DMS153 (cell line): ENCODE measurements at regions not wholly inside any gene's neighbourhood (a gene's known extent, or its start where the extent isn't known, plus 50 kb on each side); places are given as distances from the start of the nearest gene placed in this dataset.

Source experiments
- DNase-seq: peaks from one replicate; lab custom pipeline; 2025; lab: John Stamatoyannopoulos, UW

DNA sequence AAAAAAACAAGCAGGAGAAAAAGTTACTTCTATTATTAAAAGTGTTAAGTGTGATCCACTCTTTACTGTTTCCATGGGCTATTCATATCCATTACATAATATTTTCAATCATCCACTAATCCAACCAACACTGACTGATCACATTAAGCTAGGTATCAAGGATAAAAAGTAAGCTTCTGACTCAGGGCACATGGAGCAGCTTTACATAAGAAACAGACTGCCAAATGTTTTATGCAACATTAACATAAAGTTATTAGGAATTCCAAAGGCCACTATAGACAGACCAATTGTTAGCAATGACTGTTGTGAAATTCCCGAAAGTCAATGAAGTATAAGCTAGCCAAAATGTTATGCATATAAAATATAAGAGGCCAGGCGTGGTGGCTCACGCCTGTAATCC, 277.6 kb downstream of the ZEB2 start:
- DNase-seq: no peak

DNA sequence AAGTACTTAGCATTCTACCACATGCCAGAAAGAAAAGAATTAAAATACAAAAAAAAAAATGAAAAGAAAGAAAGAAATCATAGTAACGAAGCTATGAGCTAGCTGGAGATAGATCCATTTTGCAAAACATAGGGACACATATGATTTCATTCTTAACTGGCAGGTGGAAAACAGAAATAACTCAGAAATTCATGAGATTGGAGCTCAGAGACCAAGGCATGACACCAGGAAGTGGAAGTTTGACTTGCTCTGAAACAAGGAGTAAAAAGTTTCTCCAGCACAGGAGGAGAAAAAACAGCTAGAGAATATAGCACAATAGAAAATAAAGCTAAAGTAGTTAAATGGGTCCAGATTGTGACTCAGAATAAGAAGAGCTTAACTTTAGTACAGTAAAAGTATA, 278.1 kb downstream of the ZEB2 start:
- no peak for DNase-seq

DNA sequence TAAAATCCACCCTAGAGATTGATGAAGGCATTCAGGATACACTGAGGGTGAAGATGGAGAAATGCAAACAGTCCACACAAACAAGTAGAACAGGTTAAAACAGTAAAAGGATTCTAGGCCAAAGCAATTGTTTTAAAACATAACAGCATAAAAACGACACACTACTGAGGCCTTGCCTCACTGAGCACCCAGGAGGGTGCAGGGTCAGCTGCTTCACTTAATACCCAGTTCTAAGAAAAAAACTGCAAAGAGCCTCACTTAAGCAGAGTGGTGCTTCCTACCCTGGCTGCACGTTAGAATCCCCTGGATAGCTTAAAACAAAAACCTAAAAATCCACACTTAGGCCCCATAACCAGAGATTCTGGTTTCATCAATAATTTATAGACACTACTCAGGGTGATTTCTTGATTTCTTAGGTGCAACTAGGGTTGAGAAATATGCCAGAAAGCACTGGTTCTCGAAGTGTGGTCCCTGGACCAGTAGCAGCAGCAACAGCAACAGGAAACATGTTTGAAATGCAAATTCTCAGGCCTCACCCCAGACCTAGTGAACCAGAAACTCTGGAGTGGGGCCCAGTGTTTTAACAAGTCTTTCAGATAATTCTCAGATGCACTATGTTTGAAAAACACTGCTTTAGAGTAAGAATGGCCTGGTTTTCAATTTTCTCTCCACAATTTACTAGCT, 279.1 kb downstream of the ZEB2 start:
- no peak for DNase-seq

DNA sequence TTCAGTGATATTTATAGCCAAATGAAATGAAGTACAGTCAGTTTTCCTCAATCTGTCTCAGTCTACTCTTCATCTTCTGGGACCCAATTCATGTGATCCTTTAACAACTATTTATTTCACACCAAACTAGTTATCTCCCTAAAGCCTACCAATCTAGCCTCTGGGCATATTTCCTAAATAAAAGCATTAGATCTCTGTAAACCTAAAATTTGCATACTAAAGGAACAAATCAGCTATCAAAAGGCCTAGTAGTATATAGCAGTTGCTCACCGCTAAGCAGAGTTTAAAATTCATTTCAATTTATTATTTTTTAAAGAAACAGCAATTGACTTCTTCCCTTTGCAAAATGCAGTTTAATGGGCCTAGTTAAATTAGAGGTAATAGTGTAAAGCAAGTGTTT, 280.2 kb downstream of the ZEB2 start:
- no peak for DNase-seq

DNA sequence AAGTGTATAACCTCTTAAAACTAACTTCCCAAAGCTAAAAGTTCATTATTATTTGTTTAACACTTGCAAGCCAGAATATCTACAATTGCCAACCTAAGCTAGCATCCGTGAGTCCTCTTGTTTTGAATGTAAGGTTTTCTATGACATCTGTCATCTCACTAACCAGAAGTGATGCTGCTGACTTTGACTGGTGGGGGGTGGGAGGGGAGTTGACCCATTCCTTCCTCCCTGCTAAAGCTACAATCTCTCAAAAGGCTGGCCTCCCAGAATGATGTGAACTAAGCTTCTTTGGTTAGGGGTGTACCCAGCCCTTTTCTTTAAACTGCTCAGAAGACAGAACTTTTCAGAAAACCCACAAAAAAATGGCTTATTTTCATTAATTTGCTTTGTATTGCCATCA, 280.6 kb downstream of the ZEB2 start:
- DNase-seq: no peak

DNA sequence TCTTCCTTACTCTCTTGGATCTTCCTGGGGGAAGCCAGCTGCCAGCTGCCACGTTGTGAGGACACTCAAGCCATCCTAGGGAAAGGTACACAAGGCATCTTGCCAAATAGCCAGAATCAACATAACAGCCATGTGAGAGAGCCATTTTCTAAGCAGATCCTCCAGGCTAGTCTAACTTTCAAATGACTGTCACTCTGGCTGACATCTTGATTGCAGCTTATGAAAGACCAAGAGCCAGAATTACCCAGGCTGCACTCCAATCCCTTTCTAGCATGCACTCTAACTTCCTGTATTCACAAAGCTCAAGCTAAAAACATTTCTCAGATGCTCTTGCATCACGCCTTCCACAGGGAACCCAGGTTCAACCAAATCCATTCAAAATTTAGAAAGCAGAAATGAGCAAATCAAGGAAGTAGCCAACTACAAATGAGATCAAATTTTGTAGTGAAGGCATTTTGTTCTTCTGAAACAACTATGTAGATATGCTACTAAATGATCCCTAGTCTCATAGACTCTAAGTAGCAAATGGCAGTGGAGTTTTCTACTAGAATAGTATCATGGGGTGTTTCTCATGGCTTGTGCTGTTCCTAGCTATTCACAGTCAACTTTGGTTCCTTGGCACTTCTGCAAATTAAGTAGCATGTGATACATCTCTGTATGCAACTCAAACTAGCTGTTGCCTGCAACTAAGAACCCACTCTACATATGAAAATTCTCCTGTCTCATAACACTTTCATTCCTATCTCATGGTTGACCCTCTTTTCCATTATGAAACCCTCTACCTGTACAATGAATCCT, 281.9 kb downstream of the ZEB2 start:
- peak; percentile 51 for DNase-seq

DNA sequence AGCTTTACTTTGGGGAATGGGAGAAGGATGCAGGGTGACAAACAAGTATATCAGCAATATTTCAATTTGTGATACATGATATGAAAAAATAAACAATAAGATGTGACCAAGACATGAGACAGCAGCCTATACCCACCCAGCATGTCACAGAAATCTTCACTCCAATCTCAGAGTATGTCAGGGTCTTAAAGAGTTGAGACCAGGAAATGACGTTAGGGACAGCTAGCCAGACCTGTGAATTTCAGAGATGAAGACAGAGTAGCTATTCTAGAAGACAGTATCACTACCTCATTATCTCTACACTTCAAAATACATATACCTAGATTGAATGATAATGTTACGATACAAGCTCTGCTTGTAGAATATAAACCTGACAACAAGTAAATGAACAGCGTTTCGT, 282.8 kb downstream of the ZEB2 start:
- DNase-seq: no peak

DNA sequence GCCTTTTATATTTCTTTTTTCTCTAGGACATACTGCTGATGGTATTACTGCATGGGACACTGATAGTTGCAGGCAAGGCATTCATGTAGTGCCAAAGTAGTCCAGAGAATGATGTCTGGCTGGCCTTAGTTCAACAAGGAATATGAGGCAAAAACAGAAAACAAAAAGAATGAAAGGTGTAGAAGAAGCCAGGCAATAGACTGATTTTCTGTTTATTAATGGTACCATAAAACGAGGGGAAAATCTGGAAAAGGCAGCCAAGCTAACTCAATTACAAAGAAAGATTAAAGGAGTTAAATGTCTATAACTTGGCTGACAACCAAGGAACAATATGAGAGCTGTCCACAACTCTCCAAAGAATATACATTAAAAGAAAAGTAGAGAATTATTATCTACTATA, 284.9 kb downstream of the ZEB2 start:
- DNase-seq: no peak

DNA sequence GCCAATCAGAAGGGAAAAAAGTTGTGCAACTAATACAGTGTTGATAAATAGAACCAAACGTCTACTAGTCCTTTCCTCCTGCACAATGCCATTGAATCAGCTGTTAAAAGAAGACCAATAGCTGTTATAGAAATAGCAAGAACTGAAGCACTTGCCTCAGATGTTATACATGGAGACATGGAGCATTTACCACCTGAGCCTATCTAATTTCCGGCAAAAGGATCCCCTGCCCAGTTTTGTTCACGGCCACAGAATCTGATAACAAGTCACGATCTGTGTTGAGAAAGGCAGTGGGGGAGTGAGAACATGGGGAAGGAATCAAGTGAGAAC, 285.4 kb downstream of the ZEB2 start:
- DNase-seq: no peak

DNA sequence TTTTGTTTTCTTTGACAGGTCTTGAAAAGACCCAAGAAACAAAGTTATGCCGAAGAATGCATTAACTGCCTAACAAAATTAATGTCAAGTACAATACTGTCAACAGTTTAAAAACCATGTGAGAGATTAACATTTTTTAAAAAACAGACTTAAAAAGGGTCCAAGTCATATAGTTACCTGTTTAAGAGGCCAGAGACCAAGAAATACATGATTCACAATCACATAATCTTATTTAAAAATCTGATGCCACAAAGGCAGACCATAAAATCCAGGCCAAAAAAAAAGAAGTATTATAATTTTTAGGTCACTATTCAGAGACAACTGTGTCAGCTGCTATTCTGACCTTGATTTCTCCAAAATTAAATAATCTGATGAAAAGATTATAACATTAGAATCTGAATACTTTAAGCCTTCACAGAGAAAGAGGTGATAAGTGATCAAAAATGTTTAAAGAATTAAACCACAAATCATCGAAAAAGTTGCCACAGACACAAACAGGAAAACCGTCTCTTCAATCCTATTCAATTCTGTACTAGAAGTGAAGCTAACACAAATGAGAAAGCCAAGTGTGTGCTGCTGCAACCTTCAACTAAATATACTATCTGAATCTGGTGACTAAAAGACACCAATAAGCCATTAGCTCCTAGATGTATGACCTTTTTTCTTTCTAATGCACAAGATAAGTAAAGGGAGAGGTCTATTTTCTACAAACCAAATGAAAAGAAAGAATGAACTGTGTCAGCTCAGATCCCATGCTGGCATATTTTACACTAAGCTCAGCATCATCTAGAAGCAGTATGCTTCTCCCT, 286.0 kb downstream of the ZEB2 start:
- no peak for DNase-seq

DNA sequence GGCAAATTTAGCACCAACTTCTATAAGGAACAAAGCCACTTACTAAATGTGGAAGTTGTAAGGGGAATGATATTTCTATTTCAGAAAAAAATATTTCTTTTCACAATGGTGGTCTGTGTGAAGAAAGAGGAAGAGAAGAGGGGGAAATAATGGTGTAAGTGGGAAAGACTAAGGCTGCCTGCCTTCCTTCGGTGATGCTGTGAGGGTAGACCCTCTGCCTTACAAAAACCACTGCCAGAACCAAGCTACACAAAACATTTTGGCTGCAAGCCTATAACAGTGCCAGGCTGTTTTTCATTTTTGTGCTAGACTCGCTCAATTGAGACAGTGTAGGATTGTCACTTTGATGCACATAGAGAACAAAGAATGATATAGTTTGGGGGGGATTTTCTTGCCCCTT, 286.6 kb downstream of the ZEB2 start:
- DNase-seq: no peak

DNA sequence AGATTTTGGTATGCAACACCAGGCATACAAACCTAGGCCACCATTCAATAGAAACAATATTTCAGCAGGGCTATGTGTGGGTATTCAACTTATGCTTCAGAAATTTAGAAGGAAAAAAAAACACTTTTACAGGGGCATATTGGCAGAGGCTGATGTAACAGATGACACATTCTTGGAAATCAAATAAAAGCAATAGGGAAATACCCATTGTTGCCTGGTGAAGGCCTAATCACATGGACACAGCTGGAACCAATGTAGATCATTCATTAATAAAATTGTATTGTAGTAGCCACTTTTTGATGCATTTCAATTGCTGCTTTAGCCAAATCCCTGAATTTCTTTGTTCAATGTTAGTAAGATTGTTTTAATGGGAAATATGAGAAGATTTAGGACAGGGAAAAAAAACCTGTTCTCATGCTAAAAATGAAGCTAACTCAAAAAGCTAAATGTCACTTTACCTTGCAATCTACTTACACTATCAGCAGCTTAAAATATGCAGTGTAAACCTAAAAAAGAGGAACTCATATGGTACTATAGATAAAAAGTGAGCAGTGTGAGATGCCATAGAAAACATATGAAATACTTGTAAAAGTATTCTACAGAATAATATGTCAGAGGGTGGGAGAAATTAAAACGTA, 289.4 kb downstream of the ZEB2 start:
- DNase-seq: no peak

DNA sequence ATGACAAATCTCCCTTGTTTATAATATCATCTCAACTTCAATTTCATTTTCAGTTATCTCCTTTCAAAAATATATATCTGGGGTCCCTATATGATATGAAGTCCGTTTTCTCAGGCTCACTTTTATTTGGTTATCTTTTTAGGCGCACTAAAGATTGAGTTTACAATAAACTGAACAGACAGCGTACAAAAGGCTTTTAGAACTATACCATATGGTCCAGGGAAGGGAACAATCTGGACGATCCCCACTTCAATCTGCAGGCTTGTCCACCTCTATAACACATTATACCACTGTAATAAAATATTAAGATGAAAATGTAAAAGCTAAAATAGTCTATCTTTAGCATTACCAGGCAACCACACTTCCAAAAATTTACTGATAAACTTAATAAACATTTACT, 289.9 kb downstream of the ZEB2 start:
- no peak for DNase-seq

DNA sequence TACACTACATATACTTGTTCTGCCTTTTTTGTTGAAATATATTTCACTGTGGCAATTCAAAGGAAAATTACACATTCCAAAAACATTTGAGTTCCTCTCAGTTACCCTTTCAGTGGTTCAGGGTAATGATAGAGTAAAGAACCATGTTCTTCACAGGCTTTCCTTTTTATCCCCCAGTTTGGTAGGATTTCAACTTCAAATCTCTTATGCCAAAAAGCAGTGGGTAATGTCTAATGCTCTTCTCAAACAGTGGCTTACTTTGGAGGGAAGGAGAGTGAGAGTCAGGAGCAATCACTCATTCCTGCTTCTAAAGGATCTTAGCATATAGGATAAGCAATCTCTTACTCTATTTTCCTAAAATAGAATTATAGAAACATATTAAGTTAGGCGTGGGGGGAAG, 290.6 kb downstream of the ZEB2 start:
- no peak for DNase-seq

DNA sequence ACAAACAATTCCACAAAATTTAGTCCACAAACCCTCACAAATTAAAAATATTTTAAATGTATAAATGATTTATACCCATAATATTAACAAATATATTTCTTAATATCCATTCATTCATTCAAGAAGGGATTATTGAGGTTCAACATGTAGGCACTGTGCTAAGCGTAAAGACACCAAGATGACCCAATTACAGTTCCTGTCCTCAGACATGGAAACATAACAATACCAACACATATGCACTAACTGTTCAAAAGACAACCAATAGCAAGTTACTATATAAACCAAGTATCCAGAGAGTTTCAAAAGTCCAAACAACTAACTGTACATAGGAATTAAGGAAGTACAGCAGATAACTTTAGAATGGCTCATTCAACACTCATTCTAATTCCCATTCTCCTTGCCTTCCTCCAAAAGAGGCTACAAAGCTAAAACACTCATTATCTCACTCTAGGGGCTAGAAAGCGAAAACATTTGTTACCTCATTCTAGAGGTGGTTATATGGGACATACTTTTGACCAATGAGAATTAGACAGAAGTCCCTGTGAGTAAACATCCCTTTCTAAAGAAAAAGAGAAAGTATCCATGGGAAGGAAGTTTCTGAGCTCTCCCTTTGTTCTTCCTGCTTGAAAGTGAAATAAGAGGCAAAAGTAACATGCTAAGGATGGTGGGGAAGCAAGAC, 292.4 kb downstream of the ZEB2 start:
- DNase-seq: no peak

DNA sequence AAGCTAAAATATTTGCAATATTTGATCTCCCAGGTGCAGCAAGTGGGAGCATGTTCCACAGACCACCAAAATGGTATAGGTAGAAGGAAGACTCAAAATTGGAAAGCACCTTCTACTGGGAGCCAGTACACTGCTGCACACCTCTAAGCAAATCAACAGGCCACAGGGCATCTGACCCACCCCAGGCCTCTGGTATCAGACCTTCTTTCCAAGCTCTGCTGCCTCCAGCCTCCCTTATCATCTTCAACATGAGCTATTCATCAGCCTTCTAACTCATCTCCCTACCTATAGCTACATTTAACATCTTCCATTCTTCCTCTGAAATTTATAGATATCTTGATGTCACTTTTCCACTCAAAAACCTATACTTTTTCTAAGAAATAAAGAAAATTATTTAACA, 294.8 kb downstream of the ZEB2 start:
- DNase-seq: no peak

DNA sequence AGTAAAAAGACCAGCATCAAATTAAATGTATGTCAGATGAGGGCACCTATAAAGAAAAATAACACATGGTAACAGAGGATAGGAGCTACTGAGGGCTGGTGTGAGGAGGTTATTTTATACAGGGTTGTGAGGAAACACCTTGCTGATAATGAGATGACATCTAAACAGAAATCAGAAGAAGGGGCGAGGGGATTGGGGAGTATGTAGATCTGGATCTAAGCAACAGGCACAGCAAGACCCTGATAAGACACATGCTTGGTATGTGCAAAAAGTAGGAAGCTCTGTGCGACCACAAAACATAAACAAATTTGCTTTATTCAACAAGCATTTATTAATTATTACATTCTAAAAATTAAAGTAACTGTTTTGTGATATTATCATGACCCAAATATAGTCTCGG, 295.4 kb downstream of the ZEB2 start:
- no peak for DNase-seq

DNA sequence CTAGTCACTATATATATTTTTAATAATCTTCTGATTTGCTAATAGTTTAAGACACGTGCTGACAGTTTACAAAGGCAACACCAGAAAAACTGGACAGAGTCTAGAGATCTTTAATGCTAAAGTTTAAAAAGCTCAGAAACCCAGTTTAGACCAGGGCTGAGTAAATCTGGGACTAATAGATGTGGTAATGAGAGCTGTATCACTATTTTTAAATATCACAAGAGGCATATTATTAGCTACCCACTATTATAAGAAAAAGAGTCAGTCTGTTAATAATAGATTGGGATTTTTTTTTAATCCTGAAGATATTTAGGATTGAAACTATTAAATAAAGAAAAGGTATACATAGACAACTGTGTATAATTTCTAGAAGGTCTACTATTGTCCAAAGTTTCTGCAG, 299.9 kb downstream of the ZEB2 start:
- no peak for DNase-seq

DNA sequence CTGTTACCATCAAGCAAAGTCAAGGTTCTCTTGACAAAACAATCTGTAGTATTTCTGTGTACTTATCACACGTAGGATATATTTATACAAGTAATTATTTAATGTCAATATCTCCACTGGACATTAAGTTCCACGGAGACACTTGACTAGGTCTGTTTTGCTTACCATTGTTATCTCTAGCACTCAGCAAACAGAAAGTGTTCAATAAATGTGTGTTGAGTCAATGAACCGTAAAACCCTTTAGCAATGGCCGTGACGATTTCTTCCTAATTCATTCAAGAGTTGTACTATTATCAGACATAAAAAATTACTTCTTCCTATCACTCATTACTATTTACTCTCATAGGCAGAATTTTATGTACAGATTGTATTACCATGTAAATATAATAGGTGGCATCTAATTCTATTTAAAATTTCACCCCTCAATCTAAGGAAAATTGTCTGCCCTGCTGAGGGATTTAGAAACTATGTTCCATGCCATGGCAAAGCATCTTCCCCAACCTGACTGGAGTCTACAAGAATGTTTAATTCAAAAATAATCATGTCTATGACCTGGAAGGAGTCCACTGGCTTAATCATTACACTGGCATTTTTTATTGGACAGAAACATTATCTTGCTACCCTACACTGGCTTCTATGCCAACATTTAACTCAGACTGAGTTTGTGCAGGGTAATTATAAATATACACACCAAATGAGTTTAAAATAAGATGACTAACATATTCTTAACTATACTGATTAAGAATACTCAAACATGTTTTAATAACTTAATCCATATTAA, 301.9 kb downstream of the ZEB2 start:
- DNase-seq: peak; percentile 93

DNA sequence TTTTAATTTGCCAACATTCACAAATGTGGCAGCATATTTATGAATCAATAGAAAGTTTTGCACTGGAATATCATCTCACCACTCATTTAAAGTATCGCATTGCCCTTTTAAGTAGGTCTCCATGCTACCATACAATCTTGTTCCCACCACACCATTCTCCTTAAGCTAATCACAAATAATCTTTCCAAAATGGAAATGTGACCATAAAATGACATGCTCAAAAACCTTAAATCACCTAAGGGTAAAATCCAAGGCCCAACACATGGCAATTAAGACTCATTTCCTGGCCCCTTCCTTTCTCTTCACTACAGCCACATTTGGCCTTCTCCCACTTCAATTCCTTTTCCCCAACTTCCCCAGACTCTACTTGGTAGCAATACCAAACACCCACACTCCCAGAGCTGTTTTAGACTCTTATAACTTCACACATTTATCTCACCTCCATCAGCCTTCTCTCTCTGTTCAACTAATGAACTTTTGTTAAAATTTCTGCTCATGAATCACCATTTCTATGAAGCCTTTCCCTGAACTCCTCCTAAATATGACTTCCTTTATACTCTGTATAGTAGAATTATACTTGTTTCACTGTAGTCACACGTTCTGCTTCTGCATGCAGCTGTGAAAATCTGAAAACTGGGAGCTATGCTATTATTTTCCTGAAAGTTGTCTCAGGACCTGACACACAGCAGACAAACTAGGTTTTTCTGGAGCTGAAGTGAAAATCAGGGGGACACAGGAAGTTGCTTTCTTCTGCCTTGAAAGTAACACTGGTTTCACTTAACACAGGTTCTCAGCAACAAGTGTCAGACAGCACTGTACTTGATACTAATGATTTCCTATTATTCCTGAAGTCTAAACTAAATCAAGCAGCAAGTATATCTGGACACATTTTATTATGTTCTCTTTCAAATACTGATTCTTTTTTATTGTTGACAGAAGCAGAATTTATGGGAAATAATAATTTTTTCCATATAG, 303.9 kb downstream of the ZEB2 start:
- DNase-seq: no peak
